H1 (cell line): ENCODE measurements at regions not wholly inside any gene's neighbourhood (a gene's known extent, or its start where the extent isn't known, plus 50 kb on each side); places are given as distances from the start of the nearest gene placed in this dataset.

Experiments
- E2F6 ChIP-seq: IDR thresholded peaks from 2 replicates; pipeline ENCODE4 v1.6.1; 2012; ENCODE audit warnings: inconsistent platforms
- SP2 ChIP-seq: IDR thresholded peaks from 2 replicates; pipeline ENCODE4 v1.6.1; 2012; ENCODE audit warnings: mild to moderate bottlenecking, low read length, inconsistent platforms
- TBP ChIP-seq: IDR thresholded peaks from 2 replicates; pipeline ENCODE4 v1.6.1; 2011; ENCODE audit warnings: low read depth, low read length, improper control_type of control experiment

GRCh38 chr2:129726216-129726615 lies 253.2 kb upstream of the RAB6C start (continued):
- no peak for TF ChIP-seq SP2
- TF ChIP-seq TBP = no peak
- TF ChIP-seq E2F6 = no peak
